ENCODE measurements at regions not wholly inside any gene's neighbourhood (a gene's known extent, or its start where the extent isn't known, plus 50 kb on each side); places are given as distances from the start of the nearest gene placed in this dataset.

- H3K9ac ChIP-seq (ENCODE audit: low read length), result no peak overlapping the region
- no peak overlapping the region for H2BK12ac ChIP-seq (ENCODE audit: low read length in 2 of 2)
- no peak overlapping the region for H3K4me2 ChIP-seq (ENCODE audit: low read length, poor library complexity, severe bottlenecking)
- H3K4ac ChIP-seq (ENCODE audit: low read depth in 1 of 2, low read length in 2 of 2), result no peak overlapping the region
- H3K27ac ChIP-seq (ENCODE audit: low read length, poor library complexity, severe bottlenecking), result no peak overlapping the region
- H2BK5ac ChIP-seq (ENCODE audit: low read depth, low read length, poor library complexity, severe bottlenecking), result no peak overlapping the region
- no peaks in the 10 kb centered on the region for H3K4me1 ChIP-seq (ENCODE audit: control insufficient read depth, insufficient read depth, low read depth, low read length)
- no peak overlapping the region for H3K14ac ChIP-seq (ENCODE audit: low read length in 2 of 2)
- no peak overlapping the region for H2AK5ac ChIP-seq (ENCODE audit: low read length, severe bottlenecking)
- H4K8ac ChIP-seq (ENCODE audit: low read length), result no peak overlapping the region
- no peak overlapping the region for H2BK15ac ChIP-seq (ENCODE audit: low read depth, poor library complexity, severe bottlenecking)
- H4K91ac ChIP-seq (ENCODE audit: low read length), result no peak overlapping the region
- no peaks in the 10 kb centered on the region for H3K27me3 ChIP-seq (ENCODE audit: control insufficient read depth in 1 of 2, insufficient read depth in 1 of 2, low read length in 2 of 2)
- no peak overlapping the region for H2AFZ ChIP-seq (ENCODE audit: low read depth, low read length)
- WGBS, result 100% methylated on average over 4 of the region's 6 CpGs
- no peak overlapping the region for H3K4me3 ChIP-seq (ENCODE audit: insufficient read depth in 1 of 2, low read depth in 1 of 2, low read length in 2 of 2)
- no peak overlapping the region for H3K18ac ChIP-seq (ENCODE audit: low read depth in 1 of 2, low read length in 2 of 2)
- no peak overlapping the region for H2BK120ac ChIP-seq (ENCODE audit: low read depth, low read length)
- H3K79me1 ChIP-seq (replicated peaks; ENCODE audit: low read length, poor library complexity, severe bottlenecking), result no peaks in the 10 kb centered on the region
- H3K9me3 ChIP-seq (ENCODE audit: control insufficient read depth, low read length), result no peaks in the 10 kb centered on the region
- H3K36me3 ChIP-seq (ENCODE audit: control insufficient read depth in 1 of 2, insufficient read depth in 2 of 2, low read depth in 1 of 2, low read length in 2 of 2), result no peaks in the 10 kb centered on the region
- no peak overlapping the region for H3K23ac ChIP-seq (ENCODE audit: low read length in 2 of 2)
- DNase-seq, result no peak
These were observed 1144.4 kb downstream of the NLGN4X start for GRCh38 chrX:5084279-5084678.

GRCh38 chrX:5082705-5083104 is 1146.0 kb downstream of the NLGN4X start:
- DNase-seq, result no peak
- Histone ChIP-seq H3K23ac (ENCODE audit: low read length in 2 of 2) (no peak overlapping the region), H3K36me3 (ENCODE audit: control insufficient read depth in 1 of 2, insufficient read depth in 2 of 2, low read depth in 1 of 2, low read length in 2 of 2) (no peaks in the 10 kb centered on the region), H3K4ac (ENCODE audit: low read depth in 1 of 2, low read length in 2 of 2) (no peak overlapping the region), H4K8ac (ENCODE audit: low read length) (no peak overlapping the region), H3K9me3 (ENCODE audit: control insufficient read depth, low read length) (peaks cover 8% of the 10 kb centered on the region), H3K14ac (ENCODE audit: low read length in 2 of 2) (no peak overlapping the region), H3K18ac (ENCODE audit: low read depth in 1 of 2, low read length in 2 of 2) (no peak overlapping the region), H4K91ac (ENCODE audit: low read length) (no peak overlapping the region), H2AK5ac (ENCODE audit: low read length, severe bottlenecking) (no peak overlapping the region), H3K27ac (ENCODE audit: low read length, poor library complexity, severe bottlenecking) (no peak overlapping the region), H3K9ac (ENCODE audit: low read length) (no peak overlapping the region), H3K4me2 (ENCODE audit: low read length, poor library complexity, severe bottlenecking) (no peak overlapping the region), H3K27me3 (ENCODE audit: control insufficient read depth in 1 of 2, insufficient read depth in 1 of 2, low read length in 2 of 2) (no peaks in the 10 kb centered on the region), H2BK5ac (ENCODE audit: low read depth, low read length, poor library complexity, severe bottlenecking) (no peak overlapping the region), H3K4me3 (ENCODE audit: insufficient read depth in 1 of 2, low read depth in 1 of 2, low read length in 2 of 2) (no peak overlapping the region), H2AFZ (ENCODE audit: low read depth, low read length) (no peak overlapping the region), H3K79me1 (replicated peaks; ENCODE audit: low read length, poor library complexity, severe bottlenecking) (no peaks in the 10 kb centered on the region), H2BK120ac (ENCODE audit: low read depth, low read length) (no peak overlapping the region), H3K4me1 (ENCODE audit: control insufficient read depth, insufficient read depth, low read depth, low read length) (no peaks in the 10 kb centered on the region), H2BK15ac (ENCODE audit: low read depth, poor library complexity, severe bottlenecking) (no peak overlapping the region), H2BK12ac (ENCODE audit: low read length in 2 of 2) (no peak overlapping the region)
- WGBS, result 86% methylated on average over 1 of the region's 3 CpGs

GRCh38 chrX:5080791-5081190 is 1147.9 kb downstream of the NLGN4X start:
- H2BK15ac ChIP-seq (ENCODE audit: low read depth, poor library complexity, severe bottlenecking), result no peak overlapping the region
- H2AFZ ChIP-seq (ENCODE audit: low read depth, low read length), result no peak overlapping the region
- peaks cover 12% of the 10 kb centered on the region for H3K9me3 ChIP-seq (ENCODE audit: control insufficient read depth, low read length)
- no peak overlapping the region for H2BK12ac ChIP-seq (ENCODE audit: low read length in 2 of 2)
- no peak overlapping the region for H4K91ac ChIP-seq (ENCODE audit: low read length)
- H3K36me3 ChIP-seq (ENCODE audit: control insufficient read depth in 1 of 2, insufficient read depth in 2 of 2, low read depth in 1 of 2, low read length in 2 of 2), result no peaks in the 10 kb centered on the region
- no peak overlapping the region for H2BK5ac ChIP-seq (ENCODE audit: low read depth, low read length, poor library complexity, severe bottlenecking)
- no peak overlapping the region for H3K18ac ChIP-seq (ENCODE audit: low read depth in 1 of 2, low read length in 2 of 2)
- no peak overlapping the region for H3K4ac ChIP-seq (ENCODE audit: low read depth in 1 of 2, low read length in 2 of 2)
- no peaks in the 10 kb centered on the region for H3K4me1 ChIP-seq (ENCODE audit: control insufficient read depth, insufficient read depth, low read depth, low read length)
- H2BK120ac ChIP-seq (ENCODE audit: low read depth, low read length), result no peak overlapping the region
- H2AK5ac ChIP-seq (ENCODE audit: low read length, severe bottlenecking), result no peak overlapping the region
- H3K4me2 ChIP-seq (ENCODE audit: low read length, poor library complexity, severe bottlenecking), result no peak overlapping the region
- 38% methylated on average over 3 of the region's 4 CpGs for WGBS
- H3K9ac ChIP-seq (ENCODE audit: low read length), result no peak overlapping the region
- no peak overlapping the region for H3K4me3 ChIP-seq (ENCODE audit: insufficient read depth in 1 of 2, low read depth in 1 of 2, low read length in 2 of 2)
- H3K79me1 ChIP-seq (replicated peaks; ENCODE audit: low read length, poor library complexity, severe bottlenecking), result no peaks in the 10 kb centered on the region
- H3K14ac ChIP-seq (ENCODE audit: low read length in 2 of 2), result no peak overlapping the region
- peak overlapping the region; percentile 41 for H4K8ac ChIP-seq (ENCODE audit: low read length)
- H3K27ac ChIP-seq (ENCODE audit: low read length, poor library complexity, severe bottlenecking), result no peak overlapping the region
- H3K23ac ChIP-seq (ENCODE audit: low read length in 2 of 2), result no peak overlapping the region
- H3K27me3 ChIP-seq (ENCODE audit: control insufficient read depth in 1 of 2, insufficient read depth in 1 of 2, low read length in 2 of 2), result no peaks in the 10 kb centered on the region
- no peak for DNase-seq

- Histone ChIP-seq H2BK12ac (ENCODE audit: low read length in 2 of 2) (no peak overlapping the region), H2BK120ac (ENCODE audit: low read depth, low read length) (no peak overlapping the region), H3K9me3 (ENCODE audit: control insufficient read depth, low read length) (no peaks in the 10 kb centered on the region), H3K23ac (ENCODE audit: low read length in 2 of 2) (no peak overlapping the region), H3K27me3 (ENCODE audit: control insufficient read depth in 1 of 2, insufficient read depth in 1 of 2, low read length in 2 of 2) (no peaks in the 10 kb centered on the region), H3K18ac (ENCODE audit: low read depth in 1 of 2, low read length in 2 of 2) (no peak overlapping the region), H2AK5ac (ENCODE audit: low read length, severe bottlenecking) (no peak overlapping the region), H2BK15ac (ENCODE audit: low read depth, poor library complexity, severe bottlenecking) (no peak overlapping the region), H4K91ac (ENCODE audit: low read length) (no peak overlapping the region), H3K9ac (ENCODE audit: low read length) (no peak overlapping the region), H2AFZ (ENCODE audit: low read depth, low read length) (no peak overlapping the region), H3K27ac (ENCODE audit: low read length, poor library complexity, severe bottlenecking) (no peak overlapping the region), H3K14ac (ENCODE audit: low read length in 2 of 2) (no peak overlapping the region), H3K79me1 (replicated peaks; ENCODE audit: low read length, poor library complexity, severe bottlenecking) (no peaks in the 10 kb centered on the region), H2BK5ac (ENCODE audit: low read depth, low read length, poor library complexity, severe bottlenecking) (no peak overlapping the region), H3K36me3 (ENCODE audit: control insufficient read depth in 1 of 2, insufficient read depth in 2 of 2, low read depth in 1 of 2, low read length in 2 of 2) (no peaks in the 10 kb centered on the region), H4K8ac (ENCODE audit: low read length) (no peak overlapping the region), H3K4me3 (ENCODE audit: insufficient read depth in 1 of 2, low read depth in 1 of 2, low read length in 2 of 2) (no peak overlapping the region), H3K4me2 (ENCODE audit: low read length, poor library complexity, severe bottlenecking) (no peak overlapping the region), H3K4me1 (ENCODE audit: control insufficient read depth, insufficient read depth, low read depth, low read length) (no peaks in the 10 kb centered on the region), H3K4ac (ENCODE audit: low read depth in 1 of 2, low read length in 2 of 2) (no peak overlapping the region)
- no CpG with 5 or more reads among the region's 5 CpGs for WGBS
- DNase-seq, result no peak
These were observed 1160.1 kb downstream of the NLGN4X start for GRCh38 chrX:5068550-5068949.

Data from mesenchymal stem cell (in vitro differentiated cells and primary cell).